ENCODE measurements at regions not wholly inside any gene's neighbourhood (a gene's known extent, or its start where the extent isn't known, plus 50 kb on each side); places are given as distances from the start of the nearest gene placed in this dataset.
A peak's percentile ranks its signal among the peaks of the same experiment; 100 is the strongest.
"Not testable (repeated sequence)": the region's sequence is repeated elsewhere in the genome, so short reads cannot be mapped to it uniquely, and the experiment has no call there.

- DNase-seq (ENCODE audit: low spot score): no peak
Measured at GRCh38 chr15:69554279-69554961, 101.8 kb downstream of the RPLP1 start.

GRCh38 chr15:69555080-69555479 is 102.5 kb downstream of the RPLP1 start:
- no peak for DNase-seq (ENCODE audit: low spot score)

- no peak for DNase-seq (ENCODE audit: low spot score)
Measured at GRCh38 chr15:69556344-69556743, 103.7 kb downstream of the RPLP1 start.

GRCh38 chr15:69557020-69557706 is 104.5 kb downstream of the RPLP1 start:
- peak; percentile 65 for DNase-seq (ENCODE audit: low spot score)

GRCh38 chr15:69557707-69558409 is 105.2 kb downstream of the RPLP1 start:
- DNase-seq (ENCODE audit: low spot score): no peak

GRCh38 chr15:69559440-69560190 is 107.0 kb downstream of the RPLP1 start:
- no peak for DNase-seq (ENCODE audit: low spot score)

GRCh38 chr15:69561071-69561784 is 108.6 kb downstream of the RPLP1 start:
- no peak for DNase-seq (ENCODE audit: low spot score)

GRCh38 chr15:69562116-69562515 is 109.5 kb downstream of the RPLP1 start:
- no peak for DNase-seq (ENCODE audit: low spot score)

GRCh38 chr15:69562564-69562963 is 109.9 kb downstream of the RPLP1 start:
- no peak for DNase-seq (ENCODE audit: low spot score)

GRCh38 chr15:69565066-69565655 is 112.5 kb downstream of the RPLP1 start:
- DNase-seq (ENCODE audit: low spot score): no peak

GRCh38 chr15:69567238-69567760 is 114.7 kb downstream of the RPLP1 start:
- not testable (repeated sequence) for DNase-seq (ENCODE audit: low spot score)

- no peak for DNase-seq (ENCODE audit: low spot score)
Measured at GRCh38 chr15:69568173-69569009, 115.8 kb downstream of the RPLP1 start.

GRCh38 chr15:69570454-69570853 is 117.8 kb downstream of the RPLP1 start:
- no peak for DNase-seq (ENCODE audit: low spot score)

- DNase-seq (ENCODE audit: low spot score): no peak
Measured at GRCh38 chr15:69570997-69571396, 118.4 kb downstream of the RPLP1 start.

GRCh38 chr15:69573278-69573677 is 120.7 kb downstream of the RPLP1 start:
- not testable (repeated sequence) for DNase-seq (ENCODE audit: low spot score)

- peak; percentile 30 for DNase-seq (ENCODE audit: low spot score)
Measured at GRCh38 chr15:69573815-69574475, 121.3 kb downstream of the RPLP1 start.

- DNase-seq (ENCODE audit: low spot score): no peak
Measured at GRCh38 chr15:69574506-69574905, 121.9 kb downstream of the RPLP1 start.

GRCh38 chr15:69575387-69575786 is 122.8 kb downstream of the RPLP1 start:
- DNase-seq (ENCODE audit: low spot score): no peak

GRCh38 chr15:69576035-69576526 is 123.5 kb downstream of the RPLP1 start:
- DNase-seq (ENCODE audit: low spot score): peak; percentile 45

Measured in COLO829 (cell line).